ENCODE measurements at regions not wholly inside any gene's neighbourhood (a gene's known extent, or its start where the extent isn't known, plus 50 kb on each side); places are given as distances from the start of the nearest gene placed in this dataset.

DNA sequence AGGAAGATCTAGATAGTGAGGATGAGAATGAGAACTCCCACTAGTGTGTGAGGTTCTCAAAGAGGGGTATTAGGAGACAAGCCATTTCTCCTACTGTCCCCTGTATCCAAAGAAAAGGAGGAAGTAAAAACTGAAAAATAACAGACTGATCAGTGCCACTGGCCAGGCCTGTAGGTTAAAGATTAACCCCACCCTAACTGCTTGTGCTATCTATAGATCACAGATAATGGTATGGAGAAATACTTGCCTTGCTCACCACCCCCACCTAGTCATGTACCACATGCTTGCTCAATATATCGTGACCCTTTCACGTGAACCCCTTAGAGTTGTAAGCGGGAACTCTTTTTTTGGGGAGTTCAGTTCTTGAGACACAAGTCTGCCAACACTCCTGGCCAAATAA is 519.7 kb upstream of the FRG2C start:
- TF ChIP-seq, protein P1, sequence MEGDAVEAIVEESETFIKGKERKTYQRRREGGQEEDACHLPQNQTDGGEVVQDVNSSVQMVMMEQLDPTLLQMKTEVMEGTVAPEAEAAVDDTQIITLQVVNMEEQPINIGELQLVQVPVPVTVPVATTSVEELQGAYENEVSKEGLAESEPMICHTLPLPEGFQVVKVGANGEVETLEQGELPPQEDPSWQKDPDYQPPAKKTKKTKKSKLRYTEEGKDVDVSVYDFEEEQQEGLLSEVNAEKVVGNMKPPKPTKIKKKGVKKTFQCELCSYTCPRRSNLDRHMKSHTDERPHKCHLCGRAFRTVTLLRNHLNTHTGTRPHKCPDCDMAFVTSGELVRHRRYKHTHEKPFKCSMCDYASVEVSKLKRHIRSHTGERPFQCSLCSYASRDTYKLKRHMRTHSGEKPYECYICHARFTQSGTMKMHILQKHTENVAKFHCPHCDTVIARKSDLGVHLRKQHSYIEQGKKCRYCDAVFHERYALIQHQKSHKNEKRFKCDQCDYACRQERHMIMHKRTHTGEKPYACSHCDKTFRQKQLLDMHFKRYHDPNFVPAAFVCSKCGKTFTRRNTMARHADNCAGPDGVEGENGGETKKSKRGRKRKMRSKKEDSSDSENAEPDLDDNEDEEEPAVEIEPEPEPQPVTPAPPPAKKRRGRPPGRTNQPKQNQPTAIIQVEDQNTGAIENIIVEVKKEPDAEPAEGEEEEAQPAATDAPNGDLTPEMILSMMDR (IDR thresholded peaks at IDR 0.05; ENCODE audit: low read depth, low read length), result no peak
- no peak for DNase-seq (ENCODE audit: extremely low read depth, low read depth)

DNA sequence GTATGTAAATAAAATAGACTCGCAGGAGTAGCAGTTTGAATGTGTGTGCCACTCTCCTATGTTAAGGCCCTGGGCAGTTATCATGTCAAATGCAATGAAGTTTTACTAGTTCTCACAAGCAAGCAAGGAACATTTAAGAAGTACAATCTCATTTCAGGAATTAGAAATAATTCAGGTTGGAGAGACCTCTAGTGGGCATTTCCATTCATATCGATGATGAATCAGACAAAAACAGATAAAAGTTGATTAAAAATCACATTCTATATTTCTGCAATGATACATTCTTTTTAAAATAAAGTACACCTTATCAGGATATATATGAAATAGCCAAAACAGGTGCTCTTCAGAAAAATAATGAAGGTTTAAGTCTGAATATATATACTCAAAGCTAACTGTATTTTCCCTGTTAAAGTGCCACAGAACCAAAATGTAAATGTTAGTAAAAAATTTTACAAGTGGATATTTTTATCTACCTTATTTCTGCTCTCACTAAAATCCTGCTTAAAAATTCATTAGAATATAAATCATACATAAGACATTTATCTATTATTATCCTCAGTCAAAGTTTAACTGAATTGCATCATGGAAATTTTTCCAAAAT is 492.4 kb upstream of the FRG2C start:
- no peak for DNase-seq (ENCODE audit: extremely low read depth, low read depth)

DNA sequence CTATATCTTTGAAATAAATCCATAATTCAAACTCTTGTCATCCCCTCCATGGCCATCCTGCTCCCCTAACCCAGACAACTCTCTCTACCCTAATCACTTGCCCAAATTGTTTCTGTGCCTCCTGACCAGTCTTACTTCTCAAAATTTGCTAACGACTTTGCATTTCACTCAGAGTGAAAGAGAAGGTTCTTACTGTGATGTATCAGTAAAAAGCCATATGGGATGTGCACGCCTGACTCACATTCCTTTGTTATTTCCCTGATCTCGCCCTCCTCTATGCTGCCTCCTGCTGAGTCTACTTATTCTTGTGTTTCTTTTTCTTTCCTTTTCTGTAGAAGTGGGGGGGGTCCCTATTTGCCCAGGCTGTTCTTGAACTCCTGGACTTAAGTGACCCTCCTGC is 487.2 kb upstream of the FRG2C start:
- DNase-seq (ENCODE audit: extremely low read depth, low read depth), result no peak
- TF ChIP-seq, protein P1 (IDR thresholded peaks at IDR 0.05; ENCODE audit: low read depth, low read length), result no peak

More for the DNA sequence above, 492.4 kb upstream of the FRG2C start:
- TF ChIP-seq, protein P1 (IDR thresholded peaks at IDR 0.05; ENCODE audit: low read depth, low read length), result peak; percentile 40

DNA sequence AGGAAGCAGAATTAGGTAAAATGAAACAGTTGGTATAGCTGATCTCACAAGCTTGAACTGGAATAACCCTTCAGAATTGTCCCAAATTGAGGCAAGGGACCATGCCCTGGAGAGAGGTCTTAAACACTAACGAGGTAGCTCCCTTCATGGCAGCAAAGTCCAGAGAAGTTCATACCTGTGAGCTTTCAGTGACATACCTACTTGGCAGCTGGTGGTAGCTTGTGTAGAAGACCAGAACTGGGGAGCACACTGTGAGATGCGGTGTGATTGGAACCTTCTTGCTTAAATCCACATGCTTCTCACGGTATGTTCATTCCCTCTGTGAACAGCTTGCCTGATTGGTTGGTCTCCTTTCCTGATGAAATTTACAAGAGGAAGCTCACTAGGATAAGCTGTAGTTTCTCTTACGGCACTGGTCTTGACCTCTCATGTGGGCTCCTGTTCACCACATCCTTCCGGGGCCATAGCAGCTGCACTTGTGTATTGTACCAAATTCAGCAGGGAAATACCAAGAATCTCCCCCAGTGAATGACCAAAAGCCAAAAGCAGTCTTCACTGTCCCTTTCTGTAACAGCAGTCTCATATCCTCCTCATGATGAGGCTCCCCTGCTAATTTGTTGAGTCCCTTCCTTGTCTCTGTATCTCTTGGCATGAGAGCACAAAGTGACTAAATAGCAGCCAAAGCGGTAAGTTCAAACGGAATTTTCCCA is 483.7 kb upstream of the FRG2C start:
- no peak for DNase-seq (ENCODE audit: extremely low read depth, low read depth)
- TF ChIP-seq, protein P1 (IDR thresholded peaks at IDR 0.05; ENCODE audit: low read depth, low read length), result no peak

DNA sequence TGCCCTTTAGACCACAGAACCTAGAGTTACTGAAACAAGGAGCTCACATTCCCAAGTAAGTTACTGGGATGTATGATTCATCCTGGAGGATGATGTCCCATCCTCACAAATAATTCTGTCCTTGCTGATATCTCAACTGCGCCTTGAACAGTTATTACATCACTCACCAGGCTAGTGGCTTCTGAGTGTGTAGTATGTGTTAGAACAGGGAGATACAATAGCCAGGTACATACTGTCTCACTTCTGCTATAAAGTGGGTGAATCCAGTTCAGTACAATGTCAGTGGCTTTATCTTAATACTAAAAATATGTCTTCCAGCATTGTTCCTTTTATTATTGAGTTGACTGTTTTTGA is 483.2 kb upstream of the FRG2C start:
- DNase-seq (ENCODE audit: extremely low read depth, low read depth), result no peak
- TF ChIP-seq, protein P1 (IDR thresholded peaks at IDR 0.05; ENCODE audit: low read depth, low read length), result no peak

DNA sequence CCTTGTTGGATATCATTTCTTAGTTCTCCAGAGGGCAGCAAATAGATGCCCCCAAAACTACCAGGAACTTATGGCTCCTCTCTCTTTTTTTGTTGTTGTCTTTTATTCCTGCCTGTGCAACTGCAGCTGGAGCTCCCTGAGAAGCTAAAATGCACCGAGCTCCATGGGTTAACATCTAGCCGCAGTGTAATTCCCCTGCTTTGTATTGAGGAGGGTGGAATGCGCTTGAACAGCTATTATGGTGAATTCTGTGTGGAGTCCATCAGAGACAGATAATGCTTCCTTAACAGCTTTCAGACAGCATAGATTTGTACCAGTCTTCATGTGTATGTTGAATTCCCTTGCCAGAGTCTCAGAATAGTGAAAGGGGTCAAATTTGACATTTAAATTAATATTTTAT is 475.2 kb upstream of the FRG2C start:
- TF ChIP-seq, protein P1 (IDR thresholded peaks at IDR 0.05; ENCODE audit: low read depth, low read length), result no peak
- no peak for DNase-seq (ENCODE audit: extremely low read depth, low read depth)

DNA sequence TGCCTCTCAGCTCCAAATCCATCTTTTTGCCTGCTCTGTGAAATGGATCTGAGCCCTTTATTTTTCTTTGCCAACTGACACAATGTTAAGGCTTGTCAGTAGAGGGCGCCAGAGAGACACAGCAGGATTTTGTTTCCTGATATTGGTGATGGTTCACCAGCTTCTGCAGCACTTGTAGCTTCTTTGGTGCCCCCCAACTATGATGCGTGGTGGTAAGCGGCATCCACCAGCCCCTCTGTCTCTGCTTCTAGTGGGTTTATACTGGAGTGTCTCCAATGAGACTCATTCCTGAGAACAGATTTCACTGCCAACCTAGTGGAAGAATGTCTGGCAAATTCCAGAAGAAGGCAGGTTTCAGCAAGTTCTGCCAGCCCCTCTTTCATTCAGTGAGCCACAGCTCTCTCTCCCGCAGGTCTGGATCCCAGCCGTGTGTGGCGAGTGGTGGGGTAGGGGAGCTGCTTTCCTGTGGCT is 471.9 kb upstream of the FRG2C start:
- TF ChIP-seq, protein P1 (IDR thresholded peaks at IDR 0.05; ENCODE audit: low read depth, low read length), result peak; percentile 92
- peak; percentile 10 for DNase-seq (ENCODE audit: extremely low read depth, low read depth)

All from AG09319 (cell line).